Tibial nerve (tissue), 4 donors: ENCODE measurements at regions not wholly inside any gene's neighbourhood (a gene's known extent, or its start where the extent isn't known, plus 50 kb on each side); places are given as distances from the start of the nearest gene placed in this dataset.

Experiments used
- EP300 ChIP-seq, 2 donors: sonication (generic); formaldehyde crosslinking; IDR thresholded peaks; one replicate each; pipeline ENCODE4 v1.6.1; 2017; ENCODE audit warnings: antibody characterized with exemption in 2 of 2, mild to moderate bottlenecking in 1 of 2
- POLR2A ChIP-seq, 2 donors: fragments of 450-650 bp; IDR thresholded peaks; one replicate each; pipeline ENCODE4 v1.6.1; 2017; ENCODE audit warnings: antibody characterized with exemption in 2 of 2, mild to moderate bottlenecking in 2 of 2, moderate library complexity in 2 of 2
- TF ChIP-seq, protein P1 (sequence below), 5 experiments: fragments of 200-600 bp in 3 of 5; fragments of 450-650 bp in 2 of 5; sonication (generic) in 3 of 5; IDR thresholded peaks; one replicate each; pipeline ENCODE4 v1.5.1; 2016 to 2019; ENCODE audit warnings: antibody characterized with exemption in 5 of 5, mild to moderate bottlenecking in 3 of 5, moderate library complexity in 2 of 5

DNA sequence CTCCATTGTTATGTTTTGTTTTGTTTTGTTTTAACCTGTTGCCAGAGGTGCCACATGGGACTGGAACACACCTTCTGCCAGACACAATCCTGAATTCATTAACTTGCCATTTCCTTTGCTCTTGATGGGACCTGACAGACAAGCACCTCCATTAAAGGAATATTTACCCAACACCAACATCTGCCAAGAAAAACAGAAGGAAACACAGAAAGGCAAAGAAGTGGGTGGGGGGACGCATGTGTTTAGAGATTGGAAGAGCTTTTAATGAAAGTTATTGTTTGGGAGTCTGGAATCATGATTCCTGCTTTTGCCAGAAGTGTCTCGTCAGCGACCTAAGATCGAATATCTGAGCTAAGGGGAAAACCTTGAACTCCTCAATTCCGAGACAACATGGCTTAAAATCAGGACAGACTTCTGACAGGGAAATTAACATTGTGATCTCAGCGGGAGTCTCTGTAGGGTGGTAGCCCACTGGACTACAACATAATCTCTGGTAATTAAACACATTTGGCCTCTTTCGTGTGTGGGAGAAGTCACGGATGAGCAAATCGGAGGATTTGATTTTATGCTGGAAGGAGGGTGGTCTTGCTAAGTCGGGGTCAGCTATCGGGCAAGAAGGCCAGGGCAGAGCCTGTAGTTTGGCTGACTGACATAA lies 210.4 kb upstream of the FAR2 start:
- TF ChIP-seq, protein P1, sequence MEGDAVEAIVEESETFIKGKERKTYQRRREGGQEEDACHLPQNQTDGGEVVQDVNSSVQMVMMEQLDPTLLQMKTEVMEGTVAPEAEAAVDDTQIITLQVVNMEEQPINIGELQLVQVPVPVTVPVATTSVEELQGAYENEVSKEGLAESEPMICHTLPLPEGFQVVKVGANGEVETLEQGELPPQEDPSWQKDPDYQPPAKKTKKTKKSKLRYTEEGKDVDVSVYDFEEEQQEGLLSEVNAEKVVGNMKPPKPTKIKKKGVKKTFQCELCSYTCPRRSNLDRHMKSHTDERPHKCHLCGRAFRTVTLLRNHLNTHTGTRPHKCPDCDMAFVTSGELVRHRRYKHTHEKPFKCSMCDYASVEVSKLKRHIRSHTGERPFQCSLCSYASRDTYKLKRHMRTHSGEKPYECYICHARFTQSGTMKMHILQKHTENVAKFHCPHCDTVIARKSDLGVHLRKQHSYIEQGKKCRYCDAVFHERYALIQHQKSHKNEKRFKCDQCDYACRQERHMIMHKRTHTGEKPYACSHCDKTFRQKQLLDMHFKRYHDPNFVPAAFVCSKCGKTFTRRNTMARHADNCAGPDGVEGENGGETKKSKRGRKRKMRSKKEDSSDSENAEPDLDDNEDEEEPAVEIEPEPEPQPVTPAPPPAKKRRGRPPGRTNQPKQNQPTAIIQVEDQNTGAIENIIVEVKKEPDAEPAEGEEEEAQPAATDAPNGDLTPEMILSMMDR (IDR thresholded peaks at IDR 0.05), result no peak
- TF ChIP-seq POLR2A (IDR thresholded peaks at IDR 0.05) (no peak), EP300 (IDR thresholded peaks at IDR 0.05) (no peak)
